HG03159 (cell line): ENCODE measurements at regions not wholly inside any gene's neighbourhood (a gene's known extent, or its start where the extent isn't known, plus 50 kb on each side); places are given as distances from the start of the nearest gene placed in this dataset.

Experiments
- ATAC-seq: cut with Tn5 transposase; IDR thresholded peaks from one replicate; pipeline ENCODE4 v1.9.1; 2021; ENCODE audit warnings: mild to moderate bottlenecking, moderate library complexity; ENCODE audit not compliant: unreplicated experiment

- ATAC-seq = no peak
Observed at GRCh38 chr14:34069854-34070582, 119.1 kb upstream of the EGLN3 start.

GRCh38 chr14:34067587-34067986 is 116.7 kb upstream of the EGLN3 start:
- ATAC-seq = no peak

GRCh38 chr14:34065690-34066391 is 115.0 kb upstream of the EGLN3 start:
- ATAC-seq = no peak

- ATAC-seq = no peak
Observed at GRCh38 chr14:34065236-34065635, 114.4 kb upstream of the EGLN3 start.

- no peak for ATAC-seq
Observed at GRCh38 chr14:34064349-34064748, 113.5 kb upstream of the EGLN3 start.

GRCh38 chr14:34063470-34064164 is 112.7 kb upstream of the EGLN3 start:
- no peak for ATAC-seq

- no peak for ATAC-seq
Observed at GRCh38 chr14:34063042-34063441, 112.2 kb upstream of the EGLN3 start.

GRCh38 chr14:34062353-34062973 is 111.6 kb upstream of the EGLN3 start:
- ATAC-seq = no peak

- peak; percentile 21 for ATAC-seq
Observed at GRCh38 chr14:34060651-34060999, 109.8 kb upstream of the EGLN3 start.

- peak; percentile 77 for ATAC-seq
Observed at GRCh38 chr14:34059925-34060650, 109.2 kb upstream of the EGLN3 start.

GRCh38 chr14:34059037-34059924 is 108.4 kb upstream of the EGLN3 start:
- no peak for ATAC-seq

GRCh38 chr14:34058510-34058909 is 107.6 kb upstream of the EGLN3 start:
- no peak for ATAC-seq

GRCh38 chr14:34056046-34056445 is 105.2 kb upstream of the EGLN3 start:
- no peak for ATAC-seq

- no peak for ATAC-seq
Observed at GRCh38 chr14:34055157-34055950, 104.5 kb upstream of the EGLN3 start.

- ATAC-seq = no peak
Observed at GRCh38 chr14:34053666-34054065, 102.8 kb upstream of the EGLN3 start.

GRCh38 chr14:34052658-34053014 is 101.8 kb upstream of the EGLN3 start:
- no peak for ATAC-seq

GRCh38 chr14:34051966-34052657 is 101.2 kb upstream of the EGLN3 start:
- peak; percentile 44 for ATAC-seq

GRCh38 chr14:34050606-34051005 is 99.7 kb upstream of the EGLN3 start:
- ATAC-seq = no peak

- ATAC-seq = no peak
Observed at GRCh38 chr14:34049790-34050189, 98.9 kb upstream of the EGLN3 start.
